Lower leg skin (tissue), 3 donors: ENCODE measurements at regions not wholly inside any gene's neighbourhood (a gene's known extent, or its start where the extent isn't known, plus 50 kb on each side); places are given as distances from the start of the nearest gene placed in this dataset.

Experiments
- POLR2A ChIP-seq, 2 donors: fragments of 450-650 bp; IDR thresholded peaks; one replicate each; pipeline ENCODE4 v1.6.1; 2016 to 2017; ENCODE audit warnings: antibody characterized with exemption in 2 of 2, mild to moderate bottlenecking in 1 of 2, moderate library complexity in 1 of 2
- TF ChIP-seq, protein P1 (sequence below), 3 donors: fragments of 450-650 bp; IDR thresholded peaks; one replicate each; pipeline ENCODE4 v1.5.1; 2016; ENCODE audit warnings: antibody characterized with exemption in 3 of 3, mild to moderate bottlenecking in 3 of 3, moderate library complexity in 2 of 3

DNA sequence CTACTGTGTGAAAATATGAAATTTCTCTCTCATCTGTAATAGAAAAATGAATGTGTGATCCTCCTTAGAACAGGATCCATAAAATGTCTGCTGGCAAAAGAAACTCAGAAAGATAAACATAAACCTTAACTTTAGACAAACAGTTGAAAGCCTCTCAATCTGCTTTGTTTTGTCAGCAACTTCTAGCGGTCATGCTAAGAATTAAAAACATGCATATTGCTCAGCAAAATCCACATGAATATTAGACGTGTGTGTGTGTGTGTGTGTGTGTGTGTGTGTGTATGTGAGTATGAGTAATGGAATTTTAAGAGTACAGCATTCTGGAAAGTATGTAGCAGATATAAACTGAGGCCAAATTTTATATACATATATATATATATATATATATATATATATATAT lies 1779.2 kb upstream of the MIR17HG start:
- TF ChIP-seq POLR2A (IDR thresholded peaks at IDR 0.05), result no peak
- TF ChIP-seq, protein P1, sequence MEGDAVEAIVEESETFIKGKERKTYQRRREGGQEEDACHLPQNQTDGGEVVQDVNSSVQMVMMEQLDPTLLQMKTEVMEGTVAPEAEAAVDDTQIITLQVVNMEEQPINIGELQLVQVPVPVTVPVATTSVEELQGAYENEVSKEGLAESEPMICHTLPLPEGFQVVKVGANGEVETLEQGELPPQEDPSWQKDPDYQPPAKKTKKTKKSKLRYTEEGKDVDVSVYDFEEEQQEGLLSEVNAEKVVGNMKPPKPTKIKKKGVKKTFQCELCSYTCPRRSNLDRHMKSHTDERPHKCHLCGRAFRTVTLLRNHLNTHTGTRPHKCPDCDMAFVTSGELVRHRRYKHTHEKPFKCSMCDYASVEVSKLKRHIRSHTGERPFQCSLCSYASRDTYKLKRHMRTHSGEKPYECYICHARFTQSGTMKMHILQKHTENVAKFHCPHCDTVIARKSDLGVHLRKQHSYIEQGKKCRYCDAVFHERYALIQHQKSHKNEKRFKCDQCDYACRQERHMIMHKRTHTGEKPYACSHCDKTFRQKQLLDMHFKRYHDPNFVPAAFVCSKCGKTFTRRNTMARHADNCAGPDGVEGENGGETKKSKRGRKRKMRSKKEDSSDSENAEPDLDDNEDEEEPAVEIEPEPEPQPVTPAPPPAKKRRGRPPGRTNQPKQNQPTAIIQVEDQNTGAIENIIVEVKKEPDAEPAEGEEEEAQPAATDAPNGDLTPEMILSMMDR (IDR thresholded peaks at IDR 0.05), result no peak
